ENCODE measurements at regions not wholly inside any gene's neighbourhood (a gene's known extent, or its start where the extent isn't known, plus 50 kb on each side); places are given as distances from the start of the nearest gene placed in this dataset.

- TF ChIP-seq, protein P1, sequence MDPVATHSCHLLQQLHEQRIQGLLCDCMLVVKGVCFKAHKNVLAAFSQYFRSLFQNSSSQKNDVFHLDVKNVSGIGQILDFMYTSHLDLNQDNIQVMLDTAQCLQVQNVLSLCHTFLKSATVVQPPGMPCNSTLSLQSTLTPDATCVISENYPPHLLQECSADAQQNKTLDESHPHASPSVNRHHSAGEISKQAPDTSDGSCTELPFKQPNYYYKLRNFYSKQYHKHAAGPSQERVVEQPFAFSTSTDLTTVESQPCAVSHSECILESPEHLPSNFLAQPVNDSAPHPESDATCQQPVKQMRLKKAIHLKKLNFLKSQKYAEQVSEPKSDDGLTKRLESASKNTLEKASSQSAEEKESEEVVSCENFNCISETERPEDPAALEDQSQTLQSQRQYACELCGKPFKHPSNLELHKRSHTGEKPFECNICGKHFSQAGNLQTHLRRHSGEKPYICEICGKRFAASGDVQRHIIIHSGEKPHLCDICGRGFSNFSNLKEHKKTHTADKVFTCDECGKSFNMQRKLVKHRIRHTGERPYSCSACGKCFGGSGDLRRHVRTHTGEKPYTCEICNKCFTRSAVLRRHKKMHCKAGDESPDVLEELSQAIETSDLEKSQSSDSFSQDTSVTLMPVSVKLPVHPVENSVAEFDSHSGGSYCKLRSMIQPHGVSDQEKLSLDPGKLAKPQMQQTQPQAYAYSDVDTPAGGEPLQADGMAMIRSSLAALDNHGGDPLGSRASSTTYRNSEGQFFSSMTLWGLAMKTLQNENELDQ (tag by site-specific recombination; IDR thresholded peaks at IDR 0.05; ENCODE audit: low read depth): no peak
- TF ChIP-seq TRIM28 (IDR thresholded peaks at IDR 0.05; ENCODE audit: borderline replicate concordance, low read length) (no peak), ZNF202 (tag by site-specific recombination; IDR thresholded peaks at IDR 0.05; ENCODE audit: borderline replicate concordance) (no peak), ZNF621 (tag by site-specific recombination; IDR thresholded peaks at IDR 0.05) (no peak), ZNF658 (tag by site-specific recombination; IDR thresholded peaks at IDR 0.05) (no peak), KLF9 (tag by site-specific recombination; IDR thresholded peaks at IDR 0.05; ENCODE audit: low read depth) (no peak)
These were observed 78.5 kb upstream of the SPANXC start (continued) for GRCh38 chrX:141320801-141321200.

- no peaks in the 10 kb centered on the region for H3K36me3 ChIP-seq (ENCODE audit: control insufficient read depth in 2 of 2, insufficient read depth in 1 of 2, low read length in 2 of 2)
- no peak for TF ChIP-seq ZNF600 (tag by site-specific recombination; IDR thresholded peaks at IDR 0.05)
- no peak for TF ChIP-seq AEBP2 (tag by site-specific recombination; IDR thresholded peaks at IDR 0.05; ENCODE audit: borderline replicate concordance)
- TF ChIP-seq ZNF146 (tag by site-specific recombination; IDR thresholded peaks at IDR 0.05): no peak
- CTCF ChIA-PET: no interaction called here
- no peak overlapping the region for H3K4me3 ChIP-seq (ENCODE audit: low read depth, low read length)
- no peaks in the 10 kb centered on the region for H3K4me1 ChIP-seq (ENCODE audit: control insufficient read depth, insufficient read depth, low read length)
- no peaks in the 10 kb centered on the region for H3K9me3 ChIP-seq (ENCODE audit: control insufficient read depth, insufficient read depth, low read depth, low read length)
- POLR2A ChIA-PET: no interaction called here
- H3K27ac ChIP-seq (ENCODE audit: extremely low read depth, low read depth, low read length): no peak overlapping the region
These were observed 72.1 kb upstream of the SPANXC start for GRCh38 chrX:141314441-141314840.

- no peak overlapping the region for H3K4me3 ChIP-seq (ENCODE audit: low read depth, low read length)
- no peaks in the 10 kb centered on the region for H3K36me3 ChIP-seq (ENCODE audit: control insufficient read depth in 2 of 2, insufficient read depth in 1 of 2, low read length in 2 of 2)
- POLR2A ChIA-PET: no interaction called here
- no peaks in the 10 kb centered on the region for H3K4me1 ChIP-seq (ENCODE audit: control insufficient read depth, insufficient read depth, low read length)
- no peaks in the 10 kb centered on the region for H3K9me3 ChIP-seq (ENCODE audit: control insufficient read depth, insufficient read depth, low read depth, low read length)
- CTCF ChIA-PET: no interaction called here
- no peak overlapping the region for H3K27ac ChIP-seq (ENCODE audit: extremely low read depth, low read depth, low read length)
- no peak for TF ChIP-seq SCRT2 (tag by site-specific recombination; IDR thresholded peaks at IDR 0.05)
- no peak for TF ChIP-seq GLI4 (tag by site-specific recombination; IDR thresholded peaks at IDR 0.05)
- no peak for TF ChIP-seq AEBP2 (tag by site-specific recombination; IDR thresholded peaks at IDR 0.05; ENCODE audit: borderline replicate concordance)
- TF ChIP-seq ZNF391 (tag by site-specific recombination; IDR thresholded peaks at IDR 0.05; ENCODE audit: borderline replicate concordance, low read depth): no peak
- no peak for TF ChIP-seq WT1 (tag by site-specific recombination; IDR thresholded peaks at IDR 0.05)
- TF ChIP-seq ZNF660 (tag by site-specific recombination; IDR thresholded peaks at IDR 0.05): no peak
- TF ChIP-seq ZNF776 (tag by site-specific recombination; IDR thresholded peaks at IDR 0.05; ENCODE audit: borderline replicate concordance): no peak
- TF ChIP-seq, protein P2, sequence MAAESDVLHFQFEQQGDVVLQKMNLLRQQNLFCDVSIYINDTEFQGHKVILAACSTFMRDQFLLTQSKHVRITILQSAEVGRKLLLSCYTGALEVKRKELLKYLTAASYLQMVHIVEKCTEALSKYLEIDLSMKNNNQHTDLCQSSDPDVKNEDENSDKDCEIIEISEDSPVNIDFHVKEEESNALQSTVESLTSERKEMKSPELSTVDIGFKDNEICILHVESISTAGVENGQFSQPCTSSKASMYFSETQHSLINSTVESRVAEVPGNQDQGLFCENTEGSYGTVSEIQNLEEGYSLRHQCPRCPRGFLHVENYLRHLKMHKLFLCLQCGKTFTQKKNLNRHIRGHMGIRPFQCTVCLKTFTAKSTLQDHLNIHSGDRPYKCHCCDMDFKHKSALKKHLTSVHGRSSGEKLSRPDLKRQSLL (tag by site-specific recombination; IDR thresholded peaks at IDR 0.05): no peak
- no peak for TF ChIP-seq ZBTB26 (tag by site-specific recombination; optimal IDR thresholded peaks at IDR 0.05)
- no peak for TF ChIP-seq ZNF324 (tag by site-specific recombination; IDR thresholded peaks at IDR 0.05)
- no peak for TF ChIP-seq ZNF114 (tag by site-specific recombination; IDR thresholded peaks at IDR 0.05)
- TF ChIP-seq ZNF707 (tag by site-specific recombination; IDR thresholded peaks at IDR 0.05): no peak
- TF ChIP-seq ZNF266 (tag by site-specific recombination; IDR thresholded peaks at IDR 0.05; ENCODE audit: low read depth): no peak
- TF ChIP-seq, protein P3, sequence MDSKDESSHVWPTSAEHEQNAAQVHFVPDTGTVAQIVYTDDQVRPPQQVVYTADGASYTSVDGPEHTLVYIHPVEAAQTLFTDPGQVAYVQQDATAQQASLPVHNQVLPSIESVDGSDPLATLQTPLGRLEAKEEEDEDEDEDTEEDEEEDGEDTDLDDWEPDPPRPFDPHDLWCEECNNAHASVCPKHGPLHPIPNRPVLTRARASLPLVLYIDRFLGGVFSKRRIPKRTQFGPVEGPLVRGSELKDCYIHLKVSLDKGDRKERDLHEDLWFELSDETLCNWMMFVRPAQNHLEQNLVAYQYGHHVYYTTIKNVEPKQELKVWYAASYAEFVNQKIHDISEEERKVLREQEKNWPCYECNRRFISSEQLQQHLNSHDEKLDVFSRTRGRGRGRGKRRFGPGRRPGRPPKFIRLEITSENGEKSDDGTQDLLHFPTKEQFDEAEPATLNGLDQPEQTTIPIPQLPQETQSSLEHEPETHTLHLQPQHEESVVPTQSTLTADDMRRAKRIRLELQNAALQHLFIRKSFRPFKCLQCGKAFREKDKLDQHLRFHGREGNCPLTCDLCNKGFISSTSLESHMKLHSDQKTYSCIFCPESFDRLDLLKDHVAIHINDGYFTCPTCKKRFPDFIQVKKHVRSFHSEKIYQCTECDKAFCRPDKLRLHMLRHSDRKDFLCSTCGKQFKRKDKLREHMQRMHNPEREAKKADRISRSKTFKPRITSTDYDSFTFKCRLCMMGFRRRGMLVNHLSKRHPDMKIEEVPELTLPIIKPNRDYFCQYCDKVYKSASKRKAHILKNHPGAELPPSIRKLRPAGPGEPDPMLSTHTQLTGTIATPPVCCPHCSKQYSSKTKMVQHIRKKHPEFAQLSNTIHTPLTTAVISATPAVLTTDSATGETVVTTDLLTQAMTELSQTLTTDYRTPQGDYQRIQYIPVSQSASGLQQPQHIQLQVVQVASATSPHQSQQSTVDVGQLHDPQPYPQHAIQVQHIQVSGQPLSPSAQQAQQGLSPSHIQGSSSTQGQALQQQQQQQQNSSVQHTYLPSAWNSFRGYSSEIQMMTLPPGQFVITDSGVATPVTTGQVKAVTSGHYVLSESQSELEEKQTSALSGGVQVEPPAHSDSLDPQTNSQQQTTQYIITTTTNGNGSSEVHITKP (tag by site-specific recombination; IDR thresholded peaks at IDR 0.05): no peak
- TF ChIP-seq ZNF777 (tag by site-specific recombination; IDR thresholded peaks at IDR 0.05; ENCODE audit: borderline replicate concordance): no peak
These were observed 58.7 kb upstream of the SPANXC start for GRCh38 chrX:141301017-141301416.

All from HEK293 (cell line).